ENCODE measurements at regions not wholly inside any gene's neighbourhood (a gene's known extent, or its start where the extent isn't known, plus 50 kb on each side); places are given as distances from the start of the nearest gene placed in this dataset.

GRCh38 chr13:78826936-78827335 lies 168.0 kb upstream of the OBI1 start:
- TF ChIP-seq CREM (CRISPR knock-in tag; IDR thresholded peaks at IDR 0.05), result no peak
- no peak for TF ChIP-seq CTCF (IDR thresholded peaks at IDR 0.05)
- TF ChIP-seq SP1 (CRISPR knock-in tag; conservative IDR thresholded peaks at IDR 0.05), result no peak
- no peak for TF ChIP-seq USF2 (CRISPR knock-in tag; IDR thresholded peaks at IDR 0.05)
- TF ChIP-seq JUN (CRISPR knock-in tag; IDR thresholded peaks at IDR 0.05), result no peak
- TF ChIP-seq ELF4 (CRISPR knock-in tag; IDR thresholded peaks at IDR 0.05; ENCODE audit: low read depth), result no peak
